ENCODE measurements at regions not wholly inside any gene's neighbourhood (a gene's known extent, or its start where the extent isn't known, plus 50 kb on each side); places are given as distances from the start of the nearest gene placed in this dataset.

GRCh38 chr22:27336151-27337090, 465.1 kb downstream of the MN1 start:
- no peaks in the 10 kb centered on the region for H3K9me3 Mint-ChIP-seq
- H3K36me3 Mint-ChIP-seq = no peaks in the 10 kb centered on the region
- no peaks in the 10 kb centered on the region for H3K4me1 Mint-ChIP-seq
- no peak overlapping the region for H3K4me3 Mint-ChIP-seq
- H3K27ac Mint-ChIP-seq = no peak overlapping the region
- no peak for ATAC-seq
- peak in 1 of 2 donors; percentile 15 for DNase-seq (ENCODE audit: low spot score in 2 of 2)

GRCh38 chr22:27337676-27338075, 463.9 kb downstream of the MN1 start:
- ATAC-seq (no peak), DNase-seq (ENCODE audit: low spot score in 2 of 2) (peak in 1 of 2 donors; percentile 10)
- Mint-ChIP-seq H3K4me1 (no peaks in the 10 kb centered on the region), H3K4me3 (no peak overlapping the region), H3K36me3 (no peaks in the 10 kb centered on the region), H3K27ac (no peak overlapping the region), H3K9me3 (no peaks in the 10 kb centered on the region)

- no peaks in the 10 kb centered on the region for H3K9me3 Mint-ChIP-seq
- ATAC-seq = no peak
- no peaks in the 10 kb centered on the region for H3K4me1 Mint-ChIP-seq
- peak in 1 of 2 donors; percentile 38 for DNase-seq (ENCODE audit: low spot score in 2 of 2)
- no peak overlapping the region for H3K4me3 Mint-ChIP-seq
- no peaks in the 10 kb centered on the region for H3K36me3 Mint-ChIP-seq
- no peak overlapping the region for H3K27ac Mint-ChIP-seq
These were observed 461.5 kb downstream of the MN1 start for GRCh38 chr22:27340047-27340446.

GRCh38 chr22:27344546-27344945, 457.0 kb downstream of the MN1 start:
- H3K27ac Mint-ChIP-seq = no peak overlapping the region
- peaks cover 2% of the 10 kb centered on the region for H3K9me3 Mint-ChIP-seq
- H3K4me3 Mint-ChIP-seq = no peak overlapping the region
- H3K4me1 Mint-ChIP-seq = no peaks in the 10 kb centered on the region
- ATAC-seq (no peak), DNase-seq (ENCODE audit: low spot score in 2 of 2) (no peak)
- no peaks in the 10 kb centered on the region for H3K36me3 Mint-ChIP-seq

- no peak for DNase-seq (ENCODE audit: low spot score in 2 of 2)
- no peak for ATAC-seq
- Mint-ChIP-seq H3K9me3 (peaks cover 2% of the 10 kb centered on the region), H3K4me3 (no peak overlapping the region), H3K36me3 (no peaks in the 10 kb centered on the region), H3K27ac (no peak overlapping the region), H3K4me1 (no peaks in the 10 kb centered on the region)
These were observed 455.9 kb downstream of the MN1 start for GRCh38 chr22:27345691-27346090.

- Mint-ChIP-seq H3K9me3 (peaks cover 2% of the 10 kb centered on the region), H3K27ac (no peak overlapping the region), H3K36me3 (no peaks in the 10 kb centered on the region), H3K4me3 (no peak overlapping the region), H3K4me1 (no peaks in the 10 kb centered on the region)
- no peak for ATAC-seq
- no peak for DNase-seq (ENCODE audit: low spot score in 2 of 2)
These were observed 453.6 kb downstream of the MN1 start for GRCh38 chr22:27347951-27348350.

- peaks cover 2% of the 10 kb centered on the region for H3K9me3 Mint-ChIP-seq
- ATAC-seq (no peak), DNase-seq (ENCODE audit: low spot score in 2 of 2) (no peak)
- no peaks in the 10 kb centered on the region for H3K4me1 Mint-ChIP-seq
- no peaks in the 10 kb centered on the region for H3K36me3 Mint-ChIP-seq
- H3K27ac Mint-ChIP-seq = no peak overlapping the region
- no peak overlapping the region for H3K4me3 Mint-ChIP-seq
These were observed 452.9 kb downstream of the MN1 start for GRCh38 chr22:27348634-27349033.

- H3K27ac Mint-ChIP-seq = no peak overlapping the region
- H3K4me3 Mint-ChIP-seq = no peak overlapping the region
- no peaks in the 10 kb centered on the region for H3K4me1 Mint-ChIP-seq
- ATAC-seq = no peak
- no peak for DNase-seq (ENCODE audit: low spot score in 2 of 2)
- peaks cover 5% of the 10 kb centered on the region for H3K9me3 Mint-ChIP-seq
- H3K36me3 Mint-ChIP-seq = no peaks in the 10 kb centered on the region
These were observed 452.1 kb downstream of the MN1 start for GRCh38 chr22:27349456-27349855.

GRCh38 chr22:27350306-27350705, 451.2 kb downstream of the MN1 start:
- no peak for DNase-seq (ENCODE audit: low spot score in 2 of 2)
- H3K36me3 Mint-ChIP-seq = no peaks in the 10 kb centered on the region
- no peak overlapping the region for H3K27ac Mint-ChIP-seq
- H3K9me3 Mint-ChIP-seq = peaks cover 5% of the 10 kb centered on the region
- no peak for ATAC-seq
- H3K4me3 Mint-ChIP-seq = no peak overlapping the region
- no peaks in the 10 kb centered on the region for H3K4me1 Mint-ChIP-seq

GRCh38 chr22:27352426-27352825, 449.1 kb downstream of the MN1 start:
- Mint-ChIP-seq H3K36me3 (no peaks in the 10 kb centered on the region), H3K4me1 (no peaks in the 10 kb centered on the region), H3K4me3 (no peak overlapping the region), H3K9me3 (peaks cover 11% of the 10 kb centered on the region), H3K27ac (no peak overlapping the region)
- DNase-seq (ENCODE audit: low spot score in 2 of 2) (no peak), ATAC-seq (no peak)

- no peak overlapping the region for H3K27ac Mint-ChIP-seq
- H3K4me1 Mint-ChIP-seq = no peaks in the 10 kb centered on the region
- no peak overlapping the region for H3K4me3 Mint-ChIP-seq
- DNase-seq (ENCODE audit: low spot score in 2 of 2) = no peak
- no peak for ATAC-seq
- H3K9me3 Mint-ChIP-seq = peaks cover 9% of the 10 kb centered on the region
- no peaks in the 10 kb centered on the region for H3K36me3 Mint-ChIP-seq
These were observed 443.3 kb downstream of the MN1 start for GRCh38 chr22:27358096-27358870.

- Mint-ChIP-seq H3K27ac (no peak overlapping the region), H3K4me3 (no peak overlapping the region), H3K9me3 (no peaks in the 10 kb centered on the region), H3K36me3 (no peaks in the 10 kb centered on the region), H3K4me1 (no peaks in the 10 kb centered on the region)
- no peak for ATAC-seq
- DNase-seq (ENCODE audit: low spot score in 2 of 2) = no peak
These were observed 431.3 kb downstream of the MN1 start for GRCh38 chr22:27370269-27370668.

GRCh38 chr22:27370987-27371386, 430.6 kb downstream of the MN1 start:
- Mint-ChIP-seq H3K9me3 (no peaks in the 10 kb centered on the region), H3K4me3 (no peak overlapping the region), H3K27ac (no peak overlapping the region), H3K36me3 (no peaks in the 10 kb centered on the region), H3K4me1 (no peaks in the 10 kb centered on the region)
- no peak for ATAC-seq
- no peak for DNase-seq (ENCODE audit: low spot score in 2 of 2)

GRCh38 chr22:27372364-27372763, 429.2 kb downstream of the MN1 start:
- ATAC-seq (no peak), DNase-seq (ENCODE audit: low spot score in 2 of 2) (no peak)
- no peak overlapping the region for H3K4me3 Mint-ChIP-seq
- H3K27ac Mint-ChIP-seq = no peak overlapping the region
- H3K4me1 Mint-ChIP-seq = no peaks in the 10 kb centered on the region
- no peaks in the 10 kb centered on the region for H3K36me3 Mint-ChIP-seq
- H3K9me3 Mint-ChIP-seq = no peaks in the 10 kb centered on the region

- ATAC-seq (no peak), DNase-seq (ENCODE audit: low spot score in 2 of 2) (no peak)
- Mint-ChIP-seq H3K9me3 (no peaks in the 10 kb centered on the region), H3K27ac (no peak overlapping the region), H3K4me1 (no peaks in the 10 kb centered on the region), H3K36me3 (no peaks in the 10 kb centered on the region), H3K4me3 (no peak overlapping the region)
These were observed 428.4 kb downstream of the MN1 start for GRCh38 chr22:27372969-27373670.
